ENCODE measurements at regions not wholly inside any gene's neighbourhood (a gene's known extent, or its start where the extent isn't known, plus 50 kb on each side); places are given as distances from the start of the nearest gene placed in this dataset.

DNA sequence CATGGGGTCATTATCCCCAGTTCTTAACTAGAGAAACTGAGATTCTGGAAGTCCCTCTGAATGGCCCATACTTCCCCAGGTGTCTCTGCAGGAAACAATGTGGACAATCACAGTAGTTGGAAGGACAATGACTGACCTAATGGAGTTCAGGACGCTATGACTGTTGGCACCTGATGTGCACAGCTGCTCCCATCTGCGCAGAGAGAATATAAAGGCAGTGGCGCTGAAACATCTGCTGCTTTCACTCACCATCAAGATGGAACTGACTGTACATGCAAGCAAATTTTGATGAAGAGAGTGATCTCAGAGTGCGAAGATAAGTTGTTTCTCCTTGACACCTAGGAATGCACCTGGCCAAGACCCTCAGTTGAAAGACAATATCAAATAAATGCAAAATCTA, 395.7 kb upstream of the ASIC2 start:
- Histone ChIP-seq H3K27me3 (no peaks in the 10 kb centered on the region), H3K9me3 (no peaks in the 10 kb centered on the region), H3K36me3 (no peaks in the 10 kb centered on the region), H3K4me1 (no peaks in the 10 kb centered on the region), H3K27ac (no peak overlapping the region), H3K4me3 (no peak overlapping the region)
- 72 to 100% methylated on average over 1 to 4 of the region's 4 CpGs for WGBS, 2 donors (ENCODE audit: low coverage in 1 of 2)
- TF ChIP-seq EP300 (IDR thresholded peaks at IDR 0.05; ENCODE audit: low read depth) (no peak), POLR2A (IDR thresholded peaks at IDR 0.05) (no peak), POLR2AphosphoS5 (IDR thresholded peaks at IDR 0.05) (no peak)
- TF ChIP-seq, protein P1, sequence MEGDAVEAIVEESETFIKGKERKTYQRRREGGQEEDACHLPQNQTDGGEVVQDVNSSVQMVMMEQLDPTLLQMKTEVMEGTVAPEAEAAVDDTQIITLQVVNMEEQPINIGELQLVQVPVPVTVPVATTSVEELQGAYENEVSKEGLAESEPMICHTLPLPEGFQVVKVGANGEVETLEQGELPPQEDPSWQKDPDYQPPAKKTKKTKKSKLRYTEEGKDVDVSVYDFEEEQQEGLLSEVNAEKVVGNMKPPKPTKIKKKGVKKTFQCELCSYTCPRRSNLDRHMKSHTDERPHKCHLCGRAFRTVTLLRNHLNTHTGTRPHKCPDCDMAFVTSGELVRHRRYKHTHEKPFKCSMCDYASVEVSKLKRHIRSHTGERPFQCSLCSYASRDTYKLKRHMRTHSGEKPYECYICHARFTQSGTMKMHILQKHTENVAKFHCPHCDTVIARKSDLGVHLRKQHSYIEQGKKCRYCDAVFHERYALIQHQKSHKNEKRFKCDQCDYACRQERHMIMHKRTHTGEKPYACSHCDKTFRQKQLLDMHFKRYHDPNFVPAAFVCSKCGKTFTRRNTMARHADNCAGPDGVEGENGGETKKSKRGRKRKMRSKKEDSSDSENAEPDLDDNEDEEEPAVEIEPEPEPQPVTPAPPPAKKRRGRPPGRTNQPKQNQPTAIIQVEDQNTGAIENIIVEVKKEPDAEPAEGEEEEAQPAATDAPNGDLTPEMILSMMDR (IDR thresholded peaks at IDR 0.05), result no peak
- DNase-seq, result no peak
- in situ Hi-C loops (cut with MboI; ENCODE audit: low pct_ligation_motif_present in 1 of 4, low pct_unique_long_range_greater_than_20kb in 1 of 4, low sequenced_read_pairs in 3 of 4), result loop anchor here in 2 of 4 donors (25.0 kb wide), 2 partner anchors 476 to 651 kb away; no protein-coding TSS in a partner anchor
- intact Hi-C loops (cut with DNase I; ENCODE audit: low total_unique reads), result no loop called here

DNA sequence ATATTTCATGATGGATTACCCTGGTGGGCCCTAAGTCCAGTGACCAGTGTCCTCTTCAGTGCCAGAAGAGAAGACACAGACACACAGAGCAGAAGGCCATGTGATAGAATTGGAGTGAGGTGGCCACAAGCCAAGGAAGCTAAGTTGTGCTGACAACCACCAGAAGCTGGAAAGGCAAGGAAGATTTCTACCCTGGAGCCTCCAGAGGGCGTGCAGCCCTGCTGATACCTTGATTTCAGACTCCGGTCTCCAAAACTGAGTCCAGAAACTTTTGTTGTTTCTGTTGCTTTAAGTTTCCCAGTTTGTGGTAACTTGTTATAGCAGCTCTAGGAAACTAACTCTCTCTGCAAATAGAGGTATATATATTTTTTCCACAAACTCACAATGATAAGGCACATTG, 396.6 kb upstream of the ASIC2 start:
- TF ChIP-seq, protein P1 (IDR thresholded peaks at IDR 0.05), result no peak
- TF ChIP-seq POLR2AphosphoS5 (IDR thresholded peaks at IDR 0.05) (no peak), EP300 (IDR thresholded peaks at IDR 0.05; ENCODE audit: low read depth) (no peak), POLR2A (IDR thresholded peaks at IDR 0.05) (no peak)
- Histone ChIP-seq H3K27ac (no peak overlapping the region), H3K4me1 (no peaks in the 10 kb centered on the region), H3K36me3 (no peaks in the 10 kb centered on the region), H3K4me3 (no peak overlapping the region), H3K27me3 (peaks cover 7% of the 10 kb centered on the region), H3K9me3 (no peaks in the 10 kb centered on the region)
- WGBS, 2 donors (ENCODE audit: low coverage in 1 of 2), result 60 to 67% methylated on average over 1 to 2 of the region's 2 CpGs
- intact Hi-C loops (cut with DNase I; ENCODE audit: low total_unique reads) (no loop called here), in situ Hi-C loops (cut with MboI; ENCODE audit: low pct_ligation_motif_present in 1 of 4, low pct_unique_long_range_greater_than_20kb in 1 of 4, low sequenced_read_pairs in 3 of 4) (loop anchor here in 2 of 4 donors (25.0 kb wide), 2 partner anchors 477 to 652 kb away; no protein-coding TSS in a partner anchor)
- no peak for DNase-seq

DNA sequence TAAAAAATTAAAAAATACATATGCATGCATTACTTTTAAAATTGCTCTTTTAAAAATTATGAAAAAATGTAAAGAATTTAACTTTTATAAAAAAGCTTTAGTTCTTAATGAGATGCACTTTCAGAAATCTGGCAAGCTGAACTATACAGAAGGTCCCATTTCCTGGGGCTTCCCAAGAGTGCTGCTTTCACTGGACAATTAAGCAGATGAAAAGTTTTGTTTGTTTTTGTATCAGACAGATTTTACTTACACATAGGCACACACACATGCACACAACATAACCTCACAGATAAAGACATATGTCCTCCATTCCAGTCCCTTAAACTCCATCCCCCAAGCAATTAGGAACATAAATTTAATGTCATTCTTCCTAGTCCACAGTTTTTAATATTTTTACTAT, 402.3 kb upstream of the ASIC2 start:
- TF ChIP-seq, protein P1 (IDR thresholded peaks at IDR 0.05), result no peak
- TF ChIP-seq POLR2A (IDR thresholded peaks at IDR 0.05) (no peak), POLR2AphosphoS5 (IDR thresholded peaks at IDR 0.05) (no peak), EP300 (IDR thresholded peaks at IDR 0.05; ENCODE audit: low read depth) (no peak)
- Histone ChIP-seq H3K27me3 (peaks cover 7% of the 10 kb centered on the region), H3K4me3 (no peak overlapping the region), H3K27ac (no peak overlapping the region), H3K36me3 (no peaks in the 10 kb centered on the region), H3K9me3 (no peaks in the 10 kb centered on the region), H3K4me1 (no peaks in the 10 kb centered on the region)
- intact Hi-C loops (cut with DNase I; ENCODE audit: low total_unique reads), result no loop called here
- DNase-seq, result no peak
- in situ Hi-C loops (cut with MboI; ENCODE audit: low pct_ligation_motif_present in 1 of 4, low pct_unique_long_range_greater_than_20kb in 1 of 4, low sequenced_read_pairs in 3 of 4), result loop anchor here in 2 of 4 donors (25.0 kb wide), 2 partner anchors 483 to 658 kb away; no protein-coding TSS in a partner anchor

DNA sequence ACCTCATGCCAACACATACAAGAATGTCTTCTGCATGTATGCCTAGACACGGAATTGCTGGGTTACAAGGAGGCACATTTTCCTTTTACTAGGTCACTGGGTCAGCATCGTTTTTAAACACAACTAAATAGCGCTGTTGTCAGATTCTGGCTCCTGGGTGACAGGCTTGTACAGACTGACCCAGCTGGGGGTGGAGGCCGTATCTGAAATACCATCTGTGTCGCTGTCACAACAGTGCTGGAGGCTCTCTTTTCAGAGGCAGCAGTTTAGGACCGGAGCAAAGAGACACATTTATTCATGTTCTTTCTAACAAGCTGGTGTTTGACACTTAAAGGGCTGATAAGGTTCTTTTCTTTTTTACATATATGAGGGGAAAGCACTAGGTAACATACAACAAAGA, 403.0 kb upstream of the ASIC2 start:
- no peak for TF ChIP-seq EP300 (IDR thresholded peaks at IDR 0.05; ENCODE audit: low read depth)
- TF ChIP-seq, protein P1 (IDR thresholded peaks at IDR 0.05), result no peak
- TF ChIP-seq POLR2AphosphoS5 (IDR thresholded peaks at IDR 0.05), result no peak
- TF ChIP-seq POLR2A (IDR thresholded peaks at IDR 0.05), result no peak
- WGBS, 2 donors (ENCODE audit: low coverage in 1 of 2), result 56 to 57% methylated on average over 6 of the region's 6 CpGs
- intact Hi-C loops (cut with DNase I; ENCODE audit: low total_unique reads) (no loop called here), in situ Hi-C loops (cut with MboI; ENCODE audit: low pct_ligation_motif_present in 1 of 4, low pct_unique_long_range_greater_than_20kb in 1 of 4, low sequenced_read_pairs in 3 of 4) (loop anchor here in 2 of 4 donors (25.0 kb wide), 2 partner anchors 484 to 659 kb away; no protein-coding TSS in a partner anchor)
- Histone ChIP-seq H3K4me3 (no peak overlapping the region), H3K27ac (no peak overlapping the region), H3K36me3 (no peaks in the 10 kb centered on the region), H3K27me3 (peaks cover 7% of the 10 kb centered on the region), H3K9me3 (no peaks in the 10 kb centered on the region), H3K4me1 (no peaks in the 10 kb centered on the region)
- no peak for DNase-seq

Data from transverse colon (tissue), 4 donors.